Stomach (tissue), 4 donors: ENCODE measurements at regions not wholly inside any gene's neighbourhood (a gene's known extent, or its start where the extent isn't known, plus 50 kb on each side); places are given as distances from the start of the nearest gene placed in this dataset.
"Not testable (repeated sequence)": the region's sequence is repeated elsewhere in the genome, so short reads cannot be mapped to it uniquely, and the experiment has no call there.

ENCODE experiments used
- CTCF ChIP-seq, 7 experiments: fragments of 450-650 bp in 4 of 7; fragments of 200-600 bp in 3 of 7; sonication (generic) in 3 of 7; IDR thresholded peaks; one replicate each; pipeline ENCODE4 v1.5.1; 2016 to 2019; ENCODE audit warnings: antibody characterized with exemption in 7 of 7, control low read depth in 2 of 7, mild to moderate bottlenecking in 1 of 7
- EP300 ChIP-seq: sonication (generic); formaldehyde crosslinking; IDR thresholded peaks from one replicate; pipeline ENCODE4 v1.6.1; 2017; ENCODE audit warnings: antibody characterized with exemption

- not testable (repeated sequence) for TF ChIP-seq EP300; CTCF (IDR thresholded peaks at IDR 0.05)
These were observed 97.2 kb downstream of the LAT start for GRCh38 chr16:29081829-29082639.
